Lower leg skin (tissue), 3 donors: ENCODE measurements at regions not wholly inside any gene's neighbourhood (a gene's known extent, or its start where the extent isn't known, plus 50 kb on each side); places are given as distances from the start of the nearest gene placed in this dataset.

Source experiments
- POLR2A ChIP-seq, 2 donors: fragments of 450-650 bp; IDR thresholded peaks; one replicate each; pipeline ENCODE4 v1.6.1; 2016 to 2017; ENCODE audit warnings: antibody characterized with exemption in 2 of 2, mild to moderate bottlenecking in 1 of 2, moderate library complexity in 1 of 2
- TF ChIP-seq, protein P1 (sequence below), 3 donors: fragments of 450-650 bp; IDR thresholded peaks; one replicate each; pipeline ENCODE4 v1.5.1; 2016; ENCODE audit warnings: antibody characterized with exemption in 3 of 3, mild to moderate bottlenecking in 3 of 3, moderate library complexity in 2 of 3

DNA sequence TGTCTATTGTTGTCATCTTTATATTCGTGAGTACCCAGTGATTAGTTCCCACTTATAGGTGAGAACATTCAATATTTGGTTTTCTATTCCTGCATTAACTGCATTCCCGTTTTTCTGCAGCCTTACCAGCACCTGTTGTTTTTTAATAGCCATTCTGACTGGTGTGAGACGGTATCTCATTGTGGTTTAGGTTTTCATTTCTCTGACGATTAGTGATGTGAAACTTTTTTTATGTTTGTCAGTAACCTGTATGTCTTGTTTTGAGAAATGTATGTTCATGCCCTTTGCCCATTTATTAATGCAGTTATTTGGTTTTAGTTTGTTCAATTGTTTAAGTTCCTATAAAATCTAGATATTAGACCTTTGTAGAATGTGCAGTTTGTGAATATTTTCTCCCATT is 546.0 kb upstream of the RORB start:
- no peak for TF ChIP-seq POLR2A (IDR thresholded peaks at IDR 0.05)
- TF ChIP-seq, protein P1, sequence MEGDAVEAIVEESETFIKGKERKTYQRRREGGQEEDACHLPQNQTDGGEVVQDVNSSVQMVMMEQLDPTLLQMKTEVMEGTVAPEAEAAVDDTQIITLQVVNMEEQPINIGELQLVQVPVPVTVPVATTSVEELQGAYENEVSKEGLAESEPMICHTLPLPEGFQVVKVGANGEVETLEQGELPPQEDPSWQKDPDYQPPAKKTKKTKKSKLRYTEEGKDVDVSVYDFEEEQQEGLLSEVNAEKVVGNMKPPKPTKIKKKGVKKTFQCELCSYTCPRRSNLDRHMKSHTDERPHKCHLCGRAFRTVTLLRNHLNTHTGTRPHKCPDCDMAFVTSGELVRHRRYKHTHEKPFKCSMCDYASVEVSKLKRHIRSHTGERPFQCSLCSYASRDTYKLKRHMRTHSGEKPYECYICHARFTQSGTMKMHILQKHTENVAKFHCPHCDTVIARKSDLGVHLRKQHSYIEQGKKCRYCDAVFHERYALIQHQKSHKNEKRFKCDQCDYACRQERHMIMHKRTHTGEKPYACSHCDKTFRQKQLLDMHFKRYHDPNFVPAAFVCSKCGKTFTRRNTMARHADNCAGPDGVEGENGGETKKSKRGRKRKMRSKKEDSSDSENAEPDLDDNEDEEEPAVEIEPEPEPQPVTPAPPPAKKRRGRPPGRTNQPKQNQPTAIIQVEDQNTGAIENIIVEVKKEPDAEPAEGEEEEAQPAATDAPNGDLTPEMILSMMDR (IDR thresholded peaks at IDR 0.05) = no peak
